ENCODE measurements at regions not wholly inside any gene's neighbourhood (a gene's known extent, or its start where the extent isn't known, plus 50 kb on each side); places are given as distances from the start of the nearest gene placed in this dataset.

DNA sequence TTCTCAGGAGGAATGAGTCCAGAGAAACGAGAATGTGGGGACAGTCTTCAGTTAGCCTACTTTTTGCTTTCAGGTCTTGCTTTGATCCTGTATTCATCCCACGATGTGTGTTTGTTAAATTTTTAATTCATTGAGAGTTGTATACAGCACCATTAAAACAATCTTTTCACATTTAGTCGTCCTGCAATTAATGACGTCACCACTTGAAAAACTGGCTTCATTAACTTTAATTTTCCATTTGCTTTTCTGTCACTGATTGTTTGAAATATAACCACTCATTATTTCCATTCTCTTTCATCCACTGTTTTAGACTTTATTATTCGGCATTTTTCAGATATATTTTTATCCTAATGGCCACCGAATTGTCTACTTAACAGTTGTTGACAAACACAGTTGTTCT is 146.9 kb downstream of the TFEC start:
- Mint-ChIP-seq H3K4me1 (no peaks in the 10 kb centered on the region), H3K27ac (no peak overlapping the region), H3K27me3 (peaks cover 14% of the 10 kb centered on the region), H3K36me3 (no peaks in the 10 kb centered on the region), H3K4me3 (no peak overlapping the region), H3K9me3 (no peaks in the 10 kb centered on the region)
- ATAC-seq: no peak

DNA sequence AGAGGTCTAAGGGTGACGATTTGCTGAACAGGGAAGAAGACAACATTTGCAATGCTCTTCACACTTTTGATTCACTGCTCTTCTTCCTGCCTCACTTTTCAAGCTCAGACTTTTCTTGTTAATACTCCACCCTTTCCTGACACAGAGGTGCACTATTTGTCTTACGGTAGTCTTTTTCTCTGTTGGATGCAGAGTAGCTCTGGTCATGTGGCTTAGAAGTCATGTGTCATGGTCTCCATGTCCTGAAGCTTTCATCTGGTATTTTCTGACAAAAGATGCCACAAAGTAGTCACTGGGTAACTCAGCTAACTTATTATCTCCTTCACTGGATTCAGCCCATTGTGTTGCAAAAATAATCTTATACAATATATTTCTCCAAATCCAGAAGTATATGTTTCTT is 149.1 kb downstream of the TFEC start:
- no peak overlapping the region for H3K4me3 Mint-ChIP-seq
- no peak overlapping the region for H3K27ac Mint-ChIP-seq
- no peaks in the 10 kb centered on the region for H3K9me3 Mint-ChIP-seq
- peaks cover 10% of the 10 kb centered on the region for H3K27me3 Mint-ChIP-seq
- no peaks in the 10 kb centered on the region for H3K4me1 Mint-ChIP-seq
- H3K36me3 Mint-ChIP-seq: no peaks in the 10 kb centered on the region
- no peak for ATAC-seq

DNA sequence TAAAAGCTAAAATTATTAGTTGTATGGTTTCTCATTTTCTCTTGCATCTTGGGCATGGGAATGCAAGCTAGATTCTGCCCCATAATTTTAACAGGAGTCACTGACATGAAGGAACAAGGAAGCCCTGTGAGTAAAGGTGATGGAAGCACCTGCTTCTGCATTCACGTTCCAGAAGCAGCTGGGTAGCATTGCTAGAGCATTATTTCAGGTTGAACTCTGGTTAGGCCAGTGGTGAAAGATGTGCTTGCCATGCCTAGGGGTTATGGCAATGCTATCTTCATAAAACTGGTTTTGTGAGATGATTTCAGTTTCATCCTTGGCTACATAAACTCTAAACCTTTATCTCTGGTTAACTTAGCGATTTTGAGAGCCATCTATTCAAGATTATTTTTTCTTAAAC is 151.4 kb downstream of the TFEC start:
- peaks cover 10% of the 10 kb centered on the region for H3K27me3 Mint-ChIP-seq

DNA sequence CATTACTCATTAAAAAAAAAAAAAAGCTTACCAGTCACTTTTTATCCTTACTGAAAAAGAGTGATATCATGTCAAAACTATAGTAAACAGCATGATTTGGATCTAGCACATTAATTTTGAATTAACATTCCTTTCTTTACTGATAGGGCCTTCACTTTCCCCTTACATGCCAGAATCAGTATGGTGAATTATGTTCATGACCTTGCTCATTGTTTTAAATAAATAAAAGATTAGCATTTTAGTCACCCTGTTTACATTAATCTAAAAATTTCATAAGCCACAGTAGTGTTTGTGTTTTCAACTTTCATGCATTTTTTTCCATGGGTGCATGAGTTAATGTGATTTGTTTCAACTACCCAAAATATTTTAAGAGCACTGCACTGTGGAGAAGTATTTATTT is 160.8 kb downstream of the TFEC start:
- Mint-ChIP-seq H3K27me3 (no peaks in the 10 kb centered on the region), H3K9me3 (no peaks in the 10 kb centered on the region), H3K4me1 (peaks cover 3% of the 10 kb centered on the region), H3K4me3 (no peak overlapping the region), H3K27ac (no peak overlapping the region), H3K36me3 (no peaks in the 10 kb centered on the region)
- ATAC-seq: no peak

More for the DNA sequence above, 151.4 kb downstream of the TFEC start:
- ATAC-seq: peak; percentile 9
- no peaks in the 10 kb centered on the region for H3K9me3 Mint-ChIP-seq
- H3K27ac Mint-ChIP-seq: no peak overlapping the region
- no peak overlapping the region for H3K4me3 Mint-ChIP-seq
- H3K36me3 Mint-ChIP-seq: no peaks in the 10 kb centered on the region
- no peaks in the 10 kb centered on the region for H3K4me1 Mint-ChIP-seq

GRCh38 chr7:115869190-115869589 is 161.4 kb downstream of the TFEC start:
- Mint-ChIP-seq H3K27me3 (no peaks in the 10 kb centered on the region), H3K27ac (no peak overlapping the region)

GRCh38 chr7:115868369-115868768 is 162.2 kb downstream of the TFEC start:
- Mint-ChIP-seq H3K4me3 (no peak overlapping the region), H3K4me1 (peaks cover 14% of the 10 kb centered on the region), H3K36me3 (no peaks in the 10 kb centered on the region), H3K27ac (no peak overlapping the region), H3K9me3 (no peaks in the 10 kb centered on the region), H3K27me3 (no peaks in the 10 kb centered on the region)
- ATAC-seq: no peak

More at GRCh38 chr7:115869190-115869589, 161.4 kb downstream of the TFEC start:
- Mint-ChIP-seq H3K4me1 (peaks cover 9% of the 10 kb centered on the region), H3K4me3 (no peak overlapping the region), H3K36me3 (no peaks in the 10 kb centered on the region), H3K9me3 (no peaks in the 10 kb centered on the region)
- no peak for ATAC-seq

DNA sequence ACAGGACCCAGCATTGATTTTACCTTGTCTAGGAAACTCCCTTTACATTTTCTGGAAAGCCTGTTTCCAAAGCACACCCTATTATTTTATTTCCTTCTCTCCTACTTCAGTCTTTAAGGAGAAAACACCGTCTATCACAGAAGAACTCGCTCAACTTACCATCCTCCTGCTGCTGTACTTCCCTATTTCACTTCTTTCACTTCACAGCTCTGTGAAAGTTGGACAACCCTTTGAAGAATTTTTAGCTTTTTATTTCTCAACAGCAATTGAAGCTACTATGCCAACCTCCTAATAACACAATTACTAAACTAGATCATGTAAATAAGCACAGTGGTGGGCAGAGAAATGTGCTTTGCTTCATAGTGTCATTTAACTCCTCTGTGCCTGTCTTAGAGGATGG is 166.5 kb downstream of the TFEC start:
- peaks cover 14% of the 10 kb centered on the region for H3K4me1 Mint-ChIP-seq
- H3K27ac Mint-ChIP-seq: no peak overlapping the region
- ATAC-seq: no peak
- no peaks in the 10 kb centered on the region for H3K36me3 Mint-ChIP-seq
- H3K4me3 Mint-ChIP-seq: no peak overlapping the region
- no peaks in the 10 kb centered on the region for H3K9me3 Mint-ChIP-seq
- peaks cover 9% of the 10 kb centered on the region for H3K27me3 Mint-ChIP-seq

DNA sequence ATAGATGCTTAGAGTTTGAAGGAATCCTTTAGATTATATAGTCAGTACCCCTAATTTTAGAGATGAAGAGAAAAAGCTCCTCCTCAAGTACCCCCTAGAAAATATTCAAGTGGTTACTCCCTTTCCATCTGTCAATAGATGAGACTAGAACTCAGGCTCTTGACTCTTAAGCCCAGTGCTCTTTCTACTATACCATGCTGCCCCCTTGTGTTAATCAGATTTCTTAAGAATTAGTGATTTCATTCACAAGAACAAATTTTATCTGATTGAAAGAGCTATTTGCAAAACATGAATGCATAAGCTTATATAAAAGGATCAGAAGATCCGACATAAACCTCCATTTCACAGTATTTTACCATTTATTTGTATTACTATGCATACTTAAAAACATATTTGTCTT is 179.3 kb downstream of the TFEC start:
- Mint-ChIP-seq H3K9me3 (no peaks in the 10 kb centered on the region), H3K4me3 (no peak overlapping the region), H3K27me3 (no peaks in the 10 kb centered on the region), H3K36me3 (no peaks in the 10 kb centered on the region), H3K4me1 (no peaks in the 10 kb centered on the region), H3K27ac (no peak overlapping the region)
- ATAC-seq: no peak

GRCh38 chr7:115850774-115851173 is 179.8 kb downstream of the TFEC start:
- H3K36me3 Mint-ChIP-seq: no peaks in the 10 kb centered on the region
- H3K9me3 Mint-ChIP-seq: no peaks in the 10 kb centered on the region
- H3K27me3 Mint-ChIP-seq: no peaks in the 10 kb centered on the region
- H3K4me3 Mint-ChIP-seq: no peak overlapping the region
- H3K4me1 Mint-ChIP-seq: no peaks in the 10 kb centered on the region
- no peak for ATAC-seq
- no peak overlapping the region for H3K27ac Mint-ChIP-seq

DNA sequence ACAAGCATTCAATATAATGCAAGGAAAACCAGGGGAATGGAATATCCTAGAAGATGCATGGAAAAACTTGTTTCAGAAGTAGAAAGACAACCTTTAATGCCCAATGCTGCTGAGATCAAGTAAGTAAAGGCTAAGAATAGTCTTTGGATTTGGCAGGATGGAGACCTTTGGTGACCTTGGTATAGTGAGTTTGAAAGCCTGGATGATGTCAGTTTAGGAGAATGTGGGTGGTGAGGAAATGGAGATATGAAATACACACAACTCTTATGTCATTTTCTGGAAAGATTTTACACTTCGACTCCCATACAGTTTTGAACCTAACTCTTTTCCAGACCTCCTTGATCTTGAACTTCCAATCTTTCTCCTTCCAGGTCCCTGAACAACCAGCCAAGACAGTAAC is 185.7 kb downstream of the TFEC start:
- no peaks in the 10 kb centered on the region for H3K36me3 Mint-ChIP-seq

GRCh38 chr7:115840702-115841101 is 189.9 kb downstream of the TFEC start:
- H3K9me3 Mint-ChIP-seq: no peaks in the 10 kb centered on the region
- H3K36me3 Mint-ChIP-seq: no peaks in the 10 kb centered on the region
- no peak for ATAC-seq
- no peak overlapping the region for H3K4me3 Mint-ChIP-seq
- no peak overlapping the region for H3K27ac Mint-ChIP-seq
- H3K4me1 Mint-ChIP-seq: no peaks in the 10 kb centered on the region
- H3K27me3 Mint-ChIP-seq: no peaks in the 10 kb centered on the region

More for the DNA sequence above, 185.7 kb downstream of the TFEC start:
- Mint-ChIP-seq H3K4me3 (no peak overlapping the region), H3K4me1 (no peaks in the 10 kb centered on the region), H3K27me3 (no peaks in the 10 kb centered on the region), H3K9me3 (no peaks in the 10 kb centered on the region), H3K27ac (no peak overlapping the region)
- ATAC-seq: no peak

DNA sequence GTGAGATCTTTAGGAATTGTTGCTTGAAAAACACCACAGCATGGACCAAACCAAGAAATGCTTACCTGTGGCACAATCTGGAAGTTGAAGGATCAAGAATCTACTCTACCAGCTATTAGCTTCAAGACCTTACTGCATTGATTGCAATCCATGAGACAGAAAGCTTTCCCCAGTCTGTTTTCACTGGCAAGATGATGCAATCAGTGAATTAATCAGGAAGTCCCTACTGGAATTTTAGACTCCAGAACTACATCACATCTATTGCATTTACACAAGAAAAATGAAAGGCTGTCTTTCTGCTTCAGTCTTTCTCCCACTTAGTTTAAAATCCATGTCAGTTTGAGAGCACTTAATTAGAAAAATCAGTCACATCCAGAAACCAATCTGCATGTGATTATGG is 191.7 kb downstream of the TFEC start:
- Mint-ChIP-seq H3K4me1 (no peaks in the 10 kb centered on the region), H3K27me3 (peaks cover 9% of the 10 kb centered on the region), H3K27ac (no peak overlapping the region), H3K36me3 (no peaks in the 10 kb centered on the region), H3K4me3 (no peak overlapping the region), H3K9me3 (no peaks in the 10 kb centered on the region)
- no peak for ATAC-seq

DNA sequence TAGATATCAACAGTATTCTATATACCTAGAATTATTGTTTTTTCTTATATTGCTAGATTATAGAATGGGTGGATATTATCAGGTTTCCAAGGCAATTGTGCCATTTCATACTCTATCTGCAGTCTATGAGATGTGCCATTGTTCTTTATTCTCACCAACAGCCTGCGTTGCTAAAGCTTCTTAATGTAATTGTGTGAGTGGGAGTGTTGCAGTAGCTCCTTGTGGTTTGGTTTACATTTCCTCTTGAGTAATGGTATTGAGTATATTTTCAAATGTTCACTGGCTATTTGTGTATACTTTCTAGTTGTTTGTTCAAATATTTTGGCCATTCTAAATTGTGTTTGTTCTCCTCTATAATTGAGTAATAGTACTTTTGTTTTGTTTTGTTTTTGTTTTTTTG is 199.2 kb downstream of the TFEC start:
- Mint-ChIP-seq H3K36me3 (no peaks in the 10 kb centered on the region), H3K4me3 (no peak overlapping the region), H3K27ac (no peak overlapping the region), H3K27me3 (peaks cover 9% of the 10 kb centered on the region), H3K9me3 (no peaks in the 10 kb centered on the region), H3K4me1 (no peaks in the 10 kb centered on the region)
- ATAC-seq: no peak

GRCh38 chr7:115827305-115828045 is 203.1 kb downstream of the TFEC start:
- Mint-ChIP-seq H3K36me3 (no peaks in the 10 kb centered on the region), H3K9me3 (no peaks in the 10 kb centered on the region), H3K4me3 (no peak overlapping the region), H3K27ac (no peak overlapping the region), H3K4me1 (no peaks in the 10 kb centered on the region), H3K27me3 (no peaks in the 10 kb centered on the region)
- ATAC-seq: no peak

GRCh38 chr7:115825456-115826115 is 205.0 kb downstream of the TFEC start:
- H3K9me3 Mint-ChIP-seq: no peaks in the 10 kb centered on the region

GRCh38 chr7:115822801-115823200 is 207.8 kb downstream of the TFEC start:
- Mint-ChIP-seq H3K4me1 (no peaks in the 10 kb centered on the region), H3K27ac (no peak overlapping the region), H3K4me3 (no peak overlapping the region), H3K9me3 (no peaks in the 10 kb centered on the region), H3K27me3 (no peaks in the 10 kb centered on the region), H3K36me3 (no peaks in the 10 kb centered on the region)
- ATAC-seq: no peak

More at GRCh38 chr7:115825456-115826115, 205.0 kb downstream of the TFEC start:
- H3K27me3 Mint-ChIP-seq: no peaks in the 10 kb centered on the region
- H3K4me3 Mint-ChIP-seq: no peak overlapping the region
- H3K36me3 Mint-ChIP-seq: no peaks in the 10 kb centered on the region
- no peak for ATAC-seq
- H3K4me1 Mint-ChIP-seq: no peaks in the 10 kb centered on the region
- no peak overlapping the region for H3K27ac Mint-ChIP-seq
